Adrenal gland (tissue), 9 donors: ENCODE measurements at regions not wholly inside any gene's neighbourhood (a gene's known extent, or its start where the extent isn't known, plus 50 kb on each side); places are given as distances from the start of the nearest gene placed in this dataset.
A peak's percentile ranks its signal among the peaks of the same experiment; 100 is the strongest.

Experiments used
- DNase-seq, 7 donors: peaks; one replicate each; pipeline ENCODE4 v3.0.0-alpha.2; 2019 to 2020
- H3K27ac ChIP-seq, 5 donors: fragments of 200-600 bp; sonication (generic) in 4 of 5; 1 replicate in 3 of 5; 2 replicates in 2 of 5; pipeline versions ENCODE4 v1.5.1 to v1.8.0; 2016 to 2020; ENCODE audit warnings: mild to moderate bottlenecking in 1 of 5
- H3K27me3 ChIP-seq: fragments of 200-600 bp; 2 replicates; pipeline ENCODE4 v1.8.0; 2021
- H3K36me3 ChIP-seq, 2 donors: fragments of 200-600 bp; replicated peaks in 1 of 2; 1 replicate in 1 of 2; 2 replicates in 1 of 2; pipeline versions ENCODE4 v1.5.1 to v1.8.0; 2018 to 2022
- H3K4me1 ChIP-seq, 2 donors: fragments of 200-600 bp; replicated peaks in 1 of 2; 1 replicate in 1 of 2; 2 replicates in 1 of 2; pipeline versions ENCODE4 v1.5.1 to v1.8.0; 2018 to 2021
- H3K4me3 ChIP-seq, 4 donors: fragments of 200-600 bp; sonication (generic) in 3 of 4; one replicate each; pipeline ENCODE4 v1.5.1; 2016 to 2018
- H3K9me3 ChIP-seq, 3 donors: fragments of 200-600 bp; sonication (generic) in 1 of 3; replicated peaks in 1 of 3; 1 replicate in 2 of 3; 2 replicates in 1 of 3; pipeline versions ENCODE4 v1.5.1 to v1.8.0; 2016 to 2021
- POLR2A ChIP-seq, 2 donors: fragments of 450-650 bp; IDR thresholded peaks; one replicate each; pipeline ENCODE4 v1.6.1; 2017; ENCODE audit warnings: antibody characterized with exemption in 2 of 2, mild to moderate bottlenecking in 2 of 2, moderate library complexity in 1 of 2
- WGBS, 4 donors: extraction: QIAGEN DNeasy Blood & Tissue Kit in 2 of 4; methylation state at CpG; one replicate each; pipeline versions ENCODE4 v1.1.5 to v1.1.7; 2013 to 2017; 5-methylcytosine and 5-hydroxymethylcytosine counted together
- intact Hi-C, 2 donors: fragments of 100-400 bp; cut with DNase I; formaldehyde crosslinking; loops; one replicate each; pipeline versions ENCODE4 v1.14.1 to v1.15.0; 2022 to 2023
- TF ChIP-seq, protein P1 (sequence below), 6 experiments: fragments of 450-650 bp in 4 of 6; fragments of 200-600 bp in 2 of 6; sonication (generic) in 1 of 6; IDR thresholded peaks; 1 replicate in 5 of 6; 2 replicates in 1 of 6; pipeline versions ENCODE4 v1.5.1 to v1.8.0; 2016 to 2021; ENCODE audit warnings: antibody characterized with exemption in 6 of 6, mild to moderate bottlenecking in 2 of 6, moderate library complexity in 1 of 6
- donor health status: healthy with polysubstance abuse.
- donor health status: Bipolar disorder and iron deficiency.
- donor health status: DM: yes; HTN: yes; CAD: no.
- donor health status: DM: no; HTN: no; CAD: no.
- donor health status: DM: no; HTN: no; CAD: no.

- Histone ChIP-seq H3K27ac (no peak overlapping the region), H3K27me3 (no peaks in the 10 kb centered on the region), H3K4me3 (no peak overlapping the region), H3K36me3 (no peaks in the 10 kb centered on the region), H3K9me3 (no peaks in the 10 kb centered on the region), H3K4me1 (no peaks in the 10 kb centered on the region)
- intact Hi-C loops = no loop called here
- TF ChIP-seq, protein P1, sequence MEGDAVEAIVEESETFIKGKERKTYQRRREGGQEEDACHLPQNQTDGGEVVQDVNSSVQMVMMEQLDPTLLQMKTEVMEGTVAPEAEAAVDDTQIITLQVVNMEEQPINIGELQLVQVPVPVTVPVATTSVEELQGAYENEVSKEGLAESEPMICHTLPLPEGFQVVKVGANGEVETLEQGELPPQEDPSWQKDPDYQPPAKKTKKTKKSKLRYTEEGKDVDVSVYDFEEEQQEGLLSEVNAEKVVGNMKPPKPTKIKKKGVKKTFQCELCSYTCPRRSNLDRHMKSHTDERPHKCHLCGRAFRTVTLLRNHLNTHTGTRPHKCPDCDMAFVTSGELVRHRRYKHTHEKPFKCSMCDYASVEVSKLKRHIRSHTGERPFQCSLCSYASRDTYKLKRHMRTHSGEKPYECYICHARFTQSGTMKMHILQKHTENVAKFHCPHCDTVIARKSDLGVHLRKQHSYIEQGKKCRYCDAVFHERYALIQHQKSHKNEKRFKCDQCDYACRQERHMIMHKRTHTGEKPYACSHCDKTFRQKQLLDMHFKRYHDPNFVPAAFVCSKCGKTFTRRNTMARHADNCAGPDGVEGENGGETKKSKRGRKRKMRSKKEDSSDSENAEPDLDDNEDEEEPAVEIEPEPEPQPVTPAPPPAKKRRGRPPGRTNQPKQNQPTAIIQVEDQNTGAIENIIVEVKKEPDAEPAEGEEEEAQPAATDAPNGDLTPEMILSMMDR (IDR thresholded peaks at IDR 0.05) = no peak
- no peak for TF ChIP-seq POLR2A (IDR thresholded peaks at IDR 0.05)
- no peak for DNase-seq
Measured at GRCh38 chr6:55992546-55992945, 117.2 kb upstream of the BMP5 start.

GRCh38 chr6:55985309-55985708 is 109.9 kb upstream of the BMP5 start:
- H3K4me1 ChIP-seq = no peaks in the 10 kb centered on the region
- H3K27me3 ChIP-seq = no peaks in the 10 kb centered on the region
- no peak overlapping the region for H3K27ac ChIP-seq
- no peak for TF ChIP-seq POLR2A (IDR thresholded peaks at IDR 0.05)
- no peak overlapping the region for H3K4me3 ChIP-seq
- no peaks in the 10 kb centered on the region for H3K36me3 ChIP-seq
- no peak for DNase-seq
- intact Hi-C loops = no loop called here
- no peaks in the 10 kb centered on the region for H3K9me3 ChIP-seq
- WGBS, 4 donors = 80 to 92% (median 89%) methylated on average over 1 of the region's 1 CpG

GRCh38 chr6:55983861-55984260 is 108.5 kb upstream of the BMP5 start:
- H3K9me3 ChIP-seq = no peaks in the 10 kb centered on the region
- no peak for TF ChIP-seq POLR2A (IDR thresholded peaks at IDR 0.05)
- TF ChIP-seq, protein P1 (IDR thresholded peaks at IDR 0.05) = no peak
- no peaks in the 10 kb centered on the region for H3K4me1 ChIP-seq
- DNase-seq = no peak
- 68 to 77% (median 73%) methylated on average over 2 of the region's 2 CpGs for WGBS, 4 donors
- intact Hi-C loops = loop anchor here (5.0 kb wide), 1 partner anchor 308 kb away; no protein-coding TSS in a partner anchor
- H3K27ac ChIP-seq = no peak overlapping the region
- H3K4me3 ChIP-seq = no peak overlapping the region
- H3K36me3 ChIP-seq = no peaks in the 10 kb centered on the region
- H3K27me3 ChIP-seq = no peaks in the 10 kb centered on the region

DNA sequence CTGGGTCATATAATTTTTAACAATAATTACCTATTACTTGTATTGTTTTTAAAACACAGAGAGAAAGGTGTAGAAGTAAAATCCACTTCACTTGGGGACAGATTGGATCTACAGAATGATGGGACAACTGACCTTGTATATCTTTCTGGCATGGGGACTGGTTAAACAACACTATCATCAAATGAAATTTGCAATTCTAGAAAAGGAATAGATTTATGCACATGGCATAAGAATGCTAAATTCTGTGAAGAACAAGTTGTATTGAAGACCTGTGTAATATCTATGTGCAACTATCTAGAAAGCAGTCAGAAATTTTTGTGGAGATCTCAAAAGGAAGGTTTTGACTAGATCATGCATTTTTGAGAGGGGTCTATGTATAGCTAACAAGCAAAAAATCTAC is 106.3 kb upstream of the BMP5 start:
- no peak for DNase-seq
- no peaks in the 10 kb centered on the region for H3K36me3 ChIP-seq
- intact Hi-C loops = loop anchor here (5.0 kb wide), 1 partner anchor 311 kb away; no protein-coding TSS in a partner anchor
- TF ChIP-seq, protein P1 (IDR thresholded peaks at IDR 0.05) = no peak
- TF ChIP-seq POLR2A (IDR thresholded peaks at IDR 0.05) = no peak
- no peaks in the 10 kb centered on the region for H3K9me3 ChIP-seq
- H3K4me3 ChIP-seq = no peak overlapping the region
- no peaks in the 10 kb centered on the region for H3K4me1 ChIP-seq
- no peaks in the 10 kb centered on the region for H3K27me3 ChIP-seq
- H3K27ac ChIP-seq = no peak overlapping the region

DNA sequence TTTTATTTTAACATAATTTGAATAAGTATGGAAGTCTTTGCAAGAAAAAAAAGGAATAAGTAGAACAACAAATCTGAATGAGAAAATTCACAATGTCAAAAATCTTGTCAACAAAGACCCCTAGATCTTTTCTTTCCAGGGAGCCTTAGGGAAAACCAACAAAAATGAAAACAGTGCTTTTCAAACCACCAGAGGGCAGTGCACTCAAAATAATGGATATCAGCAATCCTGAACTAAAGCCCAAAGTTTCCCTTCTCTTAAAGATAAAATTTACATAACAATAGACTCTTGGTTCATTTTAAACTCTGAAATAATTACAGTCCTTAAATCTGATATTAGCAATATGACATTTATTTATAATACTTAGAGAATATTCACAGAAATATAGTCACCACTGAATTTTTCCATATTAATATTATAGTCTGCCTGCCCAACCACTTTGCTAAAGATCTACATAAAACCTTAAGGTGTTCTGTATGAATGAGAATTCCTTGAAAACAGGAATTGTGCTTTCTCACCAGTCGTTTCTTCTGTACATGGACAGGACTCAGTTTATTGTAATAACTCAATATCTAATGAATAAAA is 105.3 kb upstream of the BMP5 start:
- 7 to 17% (median 11%) methylated on average over 1 of the region's 1 CpG for WGBS, 4 donors
- no peak overlapping the region for H3K4me3 ChIP-seq
- intact Hi-C loops = loop anchor here (5.0 kb wide), 1 partner anchor 312 kb away; no protein-coding TSS in a partner anchor
- no peaks in the 10 kb centered on the region for H3K36me3 ChIP-seq
- H3K9me3 ChIP-seq = no peaks in the 10 kb centered on the region
- TF ChIP-seq, protein P1 (IDR thresholded peaks at IDR 0.05) = peak; percentile 45 to 81 (median 68)
- TF ChIP-seq POLR2A (IDR thresholded peaks at IDR 0.05) = no peak
- H3K27ac ChIP-seq = no peak overlapping the region
- peak in 4 of 7 donors; percentile 25 to 47 (median 34) for DNase-seq
- no peaks in the 10 kb centered on the region for H3K27me3 ChIP-seq
- H3K4me1 ChIP-seq = no peaks in the 10 kb centered on the region
